ENCODE measurements at regions not wholly inside any gene's neighbourhood (a gene's known extent, or its start where the extent isn't known, plus 50 kb on each side); places are given as distances from the start of the nearest gene placed in this dataset. TPM values are rescaled to one million over a fixed set of nuclear protein-coding genes. Genes with fewer than 3 reads are reported as not detected.

DNA sequence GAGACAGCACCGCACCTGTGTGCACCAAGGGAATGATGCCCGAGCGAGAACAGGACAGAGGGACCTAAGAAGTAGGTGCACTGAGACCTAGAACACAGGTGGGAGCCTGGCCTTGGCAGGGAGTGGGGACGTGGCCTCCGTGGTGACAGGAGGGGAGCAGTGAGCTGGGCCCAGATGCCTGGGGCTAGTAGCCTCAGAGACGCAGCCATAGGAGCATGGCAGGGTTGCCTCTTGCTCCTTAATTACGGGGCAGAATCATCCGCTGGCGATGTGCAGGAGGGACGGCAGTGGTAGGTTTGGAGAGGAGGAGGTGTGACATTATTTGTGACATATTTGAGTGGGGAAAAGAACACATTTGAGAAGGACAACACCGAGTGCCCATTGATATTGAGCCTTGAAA lies 57.0 kb upstream of the HPCAL1 start:
- intact Hi-C loops (cut with DNase I), result no loop called here
- DNase-seq (ENCODE audit: missing footprints) (no peak), ATAC-seq (no peak)

DNA sequence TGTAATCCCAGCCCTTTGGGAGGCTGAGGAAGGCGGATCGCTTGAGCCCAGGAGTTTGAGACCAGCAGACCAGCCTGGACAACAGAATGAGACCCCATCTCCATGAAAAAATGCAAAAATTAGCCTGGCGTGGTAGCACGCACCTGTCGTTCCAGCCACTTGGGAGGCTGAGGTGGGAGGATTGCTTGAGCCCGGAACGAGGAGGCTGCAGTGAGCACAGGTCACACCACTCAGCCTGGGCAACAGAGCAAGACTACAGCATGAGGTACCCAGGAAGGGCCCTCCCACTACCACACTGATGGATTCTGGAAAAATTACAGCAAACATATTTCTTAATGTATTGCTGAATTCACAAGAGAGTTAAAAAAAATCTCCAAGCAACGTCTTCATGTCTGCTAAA lies 56.3 kb upstream of the HPCAL1 start:
- DNase-seq (ENCODE audit: missing footprints), result no peak
- no peak for ATAC-seq
- intact Hi-C loops (cut with DNase I), result no loop called here

DNA sequence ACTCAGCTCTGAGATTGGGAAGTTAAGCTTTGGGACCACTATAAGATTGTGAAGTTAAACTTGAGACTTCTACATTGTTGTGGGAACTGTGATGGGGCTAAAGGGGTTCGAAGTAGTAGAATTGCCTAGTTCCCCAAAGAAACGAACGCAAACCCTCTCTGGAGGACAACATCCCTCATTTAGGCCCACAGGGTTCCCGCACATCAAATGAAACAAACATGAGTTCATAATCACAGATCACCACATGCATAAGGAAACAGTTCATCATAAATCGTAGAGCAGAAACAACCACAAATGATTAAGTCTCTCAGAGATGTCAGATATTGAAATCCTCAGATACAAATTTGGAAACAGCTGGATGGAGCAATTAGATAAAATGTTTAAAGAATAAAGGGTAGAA lies 55.9 kb upstream of the HPCAL1 start:
- ATAC-seq (no peak), DNase-seq (ENCODE audit: missing footprints) (no peak)
- intact Hi-C loops (cut with DNase I), result no loop called here

DNA sequence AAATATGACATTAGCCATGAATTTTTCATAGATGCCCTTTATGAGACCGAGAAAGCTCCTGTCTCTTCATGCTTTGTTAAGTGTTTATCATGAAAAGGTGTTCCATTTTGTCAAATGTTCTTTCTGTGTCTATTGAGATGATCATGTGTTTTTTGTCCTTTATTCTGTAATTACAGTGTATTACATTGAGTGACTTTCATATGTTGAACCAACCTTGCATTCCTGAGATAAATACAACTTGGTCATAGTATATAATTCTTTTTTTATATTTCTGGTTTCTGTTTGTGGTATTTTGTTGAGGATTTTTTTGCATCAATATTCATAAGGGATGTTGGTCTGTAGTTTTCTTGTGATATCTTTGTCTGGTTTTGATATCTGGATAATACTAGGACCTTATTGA lies 52.9 kb upstream of the HPCAL1 start:
- DNase-seq (ENCODE audit: missing footprints) (no peak), ATAC-seq (no peak)
- intact Hi-C loops (cut with DNase I), result no loop called here

DNA sequence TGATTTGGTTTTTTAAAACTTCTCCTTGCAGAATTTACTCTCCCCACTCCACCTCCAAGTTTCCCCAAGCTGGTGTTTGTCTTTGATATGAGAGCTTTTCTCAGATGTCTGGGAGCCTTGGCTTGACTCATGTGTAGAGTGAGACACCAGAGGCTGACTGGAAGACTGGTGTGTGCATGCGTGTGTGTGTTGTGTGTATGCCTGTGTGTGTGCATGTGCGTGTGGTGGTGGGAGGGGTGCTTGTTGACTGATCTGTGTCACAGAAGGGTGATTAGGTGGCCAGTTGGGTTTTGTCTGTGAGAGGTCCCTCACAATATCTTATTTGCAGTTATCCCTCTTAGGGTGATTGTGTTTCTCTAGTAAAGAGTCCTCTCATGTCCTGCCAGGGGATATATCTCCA lies 50.5 kb upstream of the HPCAL1 start:
- DNase-seq (ENCODE audit: missing footprints) (no peak), ATAC-seq (no peak)
- intact Hi-C loops (cut with DNase I), result no loop called here

DNA sequence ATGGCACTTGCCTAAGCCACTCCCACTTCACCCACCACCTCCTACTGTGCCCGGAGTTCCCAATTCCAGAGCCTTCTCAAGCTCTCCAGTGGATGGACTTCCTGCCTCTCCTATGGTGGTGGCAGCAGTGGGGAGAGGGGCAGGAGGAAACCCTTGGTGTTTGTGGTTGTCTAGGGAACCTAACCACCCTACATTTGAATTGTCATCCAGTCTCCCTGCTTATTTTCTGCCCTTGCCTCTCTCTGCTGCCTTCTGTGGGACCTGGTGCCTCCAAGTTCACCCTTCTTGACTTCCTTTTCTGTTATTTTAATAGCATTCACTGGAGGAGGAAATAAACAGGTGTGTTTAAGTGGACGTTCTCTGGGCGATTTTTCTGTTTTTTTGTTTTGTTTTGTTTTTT lies 50.0 kb upstream of the HPCAL1 start:
- intact Hi-C loops (cut with DNase I), result no loop called here
- DNase-seq (ENCODE audit: missing footprints), result no peak

More for the DNA sequence above, 50.0 kb upstream of the HPCAL1 start:
- ATAC-seq, result no peak

Small RNAs in the stretch of these regions (microRNA-seq; reads per million reads assigned to microRNA genes)
- gene MIR4261, result not detected
